Tibial nerve (tissue), 4 donors: ENCODE measurements at regions not wholly inside any gene's neighbourhood (a gene's known extent, or its start where the extent isn't known, plus 50 kb on each side); places are given as distances from the start of the nearest gene placed in this dataset.

Experiments
- EP300 ChIP-seq, 2 donors: sonication (generic); formaldehyde crosslinking; IDR thresholded peaks; one replicate each; pipeline ENCODE4 v1.6.1; 2017; ENCODE audit warnings: antibody characterized with exemption in 2 of 2, mild to moderate bottlenecking in 1 of 2
- POLR2A ChIP-seq, 2 donors: fragments of 450-650 bp; IDR thresholded peaks; one replicate each; pipeline ENCODE4 v1.6.1; 2017; ENCODE audit warnings: antibody characterized with exemption in 2 of 2, mild to moderate bottlenecking in 2 of 2, moderate library complexity in 2 of 2
- TF ChIP-seq, protein P1 (sequence below), 5 experiments: fragments of 200-600 bp in 3 of 5; fragments of 450-650 bp in 2 of 5; sonication (generic) in 3 of 5; IDR thresholded peaks; one replicate each; pipeline ENCODE4 v1.5.1; 2016 to 2019; ENCODE audit warnings: antibody characterized with exemption in 5 of 5, mild to moderate bottlenecking in 3 of 5, moderate library complexity in 2 of 5

GRCh38 chr2:147046473-147046872 lies 798.4 kb upstream of the ACVR2A start:
- TF ChIP-seq, protein P1, sequence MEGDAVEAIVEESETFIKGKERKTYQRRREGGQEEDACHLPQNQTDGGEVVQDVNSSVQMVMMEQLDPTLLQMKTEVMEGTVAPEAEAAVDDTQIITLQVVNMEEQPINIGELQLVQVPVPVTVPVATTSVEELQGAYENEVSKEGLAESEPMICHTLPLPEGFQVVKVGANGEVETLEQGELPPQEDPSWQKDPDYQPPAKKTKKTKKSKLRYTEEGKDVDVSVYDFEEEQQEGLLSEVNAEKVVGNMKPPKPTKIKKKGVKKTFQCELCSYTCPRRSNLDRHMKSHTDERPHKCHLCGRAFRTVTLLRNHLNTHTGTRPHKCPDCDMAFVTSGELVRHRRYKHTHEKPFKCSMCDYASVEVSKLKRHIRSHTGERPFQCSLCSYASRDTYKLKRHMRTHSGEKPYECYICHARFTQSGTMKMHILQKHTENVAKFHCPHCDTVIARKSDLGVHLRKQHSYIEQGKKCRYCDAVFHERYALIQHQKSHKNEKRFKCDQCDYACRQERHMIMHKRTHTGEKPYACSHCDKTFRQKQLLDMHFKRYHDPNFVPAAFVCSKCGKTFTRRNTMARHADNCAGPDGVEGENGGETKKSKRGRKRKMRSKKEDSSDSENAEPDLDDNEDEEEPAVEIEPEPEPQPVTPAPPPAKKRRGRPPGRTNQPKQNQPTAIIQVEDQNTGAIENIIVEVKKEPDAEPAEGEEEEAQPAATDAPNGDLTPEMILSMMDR (IDR thresholded peaks at IDR 0.05) = no peak
- no peak for TF ChIP-seq POLR2A (IDR thresholded peaks at IDR 0.05)
- no peak for TF ChIP-seq EP300 (IDR thresholded peaks at IDR 0.05)
